ENCODE measurements at regions not wholly inside any gene's neighbourhood (a gene's known extent, or its start where the extent isn't known, plus 50 kb on each side); places are given as distances from the start of the nearest gene placed in this dataset.
"Not testable (repeated sequence)": the region's sequence is repeated elsewhere in the genome, so short reads cannot be mapped to it uniquely, and the experiment has no call there.

- H3K4me3 ChIP-seq = no peak overlapping the region
- no peaks in the 10 kb centered on the region for H3K27me3 ChIP-seq
- H3K9me3 ChIP-seq = no peaks in the 10 kb centered on the region
- H3K36me3 ChIP-seq = no peaks in the 10 kb centered on the region
- TF ChIP-seq POLR2AphosphoS5 (IDR thresholded peaks at IDR 0.05) = no peak
- no peak for TF ChIP-seq POLR2A (IDR thresholded peaks at IDR 0.05)
- TF ChIP-seq, protein P1, sequence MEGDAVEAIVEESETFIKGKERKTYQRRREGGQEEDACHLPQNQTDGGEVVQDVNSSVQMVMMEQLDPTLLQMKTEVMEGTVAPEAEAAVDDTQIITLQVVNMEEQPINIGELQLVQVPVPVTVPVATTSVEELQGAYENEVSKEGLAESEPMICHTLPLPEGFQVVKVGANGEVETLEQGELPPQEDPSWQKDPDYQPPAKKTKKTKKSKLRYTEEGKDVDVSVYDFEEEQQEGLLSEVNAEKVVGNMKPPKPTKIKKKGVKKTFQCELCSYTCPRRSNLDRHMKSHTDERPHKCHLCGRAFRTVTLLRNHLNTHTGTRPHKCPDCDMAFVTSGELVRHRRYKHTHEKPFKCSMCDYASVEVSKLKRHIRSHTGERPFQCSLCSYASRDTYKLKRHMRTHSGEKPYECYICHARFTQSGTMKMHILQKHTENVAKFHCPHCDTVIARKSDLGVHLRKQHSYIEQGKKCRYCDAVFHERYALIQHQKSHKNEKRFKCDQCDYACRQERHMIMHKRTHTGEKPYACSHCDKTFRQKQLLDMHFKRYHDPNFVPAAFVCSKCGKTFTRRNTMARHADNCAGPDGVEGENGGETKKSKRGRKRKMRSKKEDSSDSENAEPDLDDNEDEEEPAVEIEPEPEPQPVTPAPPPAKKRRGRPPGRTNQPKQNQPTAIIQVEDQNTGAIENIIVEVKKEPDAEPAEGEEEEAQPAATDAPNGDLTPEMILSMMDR (IDR thresholded peaks at IDR 0.05) = no peak
- no peak for TF ChIP-seq EP300 (IDR thresholded peaks at IDR 0.05)
- 13 to 50% methylated on average over 1 of the region's 1 CpG for WGBS, 2 donors (ENCODE audit: low coverage in 1 of 2)
- H3K27ac ChIP-seq = no peak overlapping the region
- ATAC-seq = no peak
- H3K4me1 ChIP-seq = no peaks in the 10 kb centered on the region
These were observed 1308.2 kb upstream of the NRXN1 start for GRCh38 chr2:52340171-52340570.

DNA sequence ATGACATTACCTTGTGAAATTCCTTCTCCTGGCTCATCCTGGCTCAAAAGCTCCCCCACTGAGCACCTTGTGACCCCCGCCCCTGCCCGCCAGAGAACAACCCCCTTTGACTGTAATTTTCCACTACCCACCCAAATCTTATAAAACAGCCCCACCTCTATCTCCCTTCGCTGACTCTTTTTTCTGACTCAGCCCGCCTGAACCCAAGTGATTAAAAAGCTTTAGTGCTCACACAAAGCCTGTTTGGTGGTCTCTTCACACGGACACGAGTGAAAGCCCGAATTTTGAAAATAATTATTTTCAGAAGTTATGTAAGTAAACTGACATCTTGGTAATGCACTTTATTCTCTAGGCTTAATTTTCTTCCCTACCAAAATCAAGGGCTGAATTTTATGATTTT lies 1305.9 kb upstream of the NRXN1 start:
- not testable (repeated sequence) for ATAC-seq, H3K9me3 ChIP-seq, H3K36me3 ChIP-seq, H3K27ac ChIP-seq, H3K4me3 ChIP-seq, H3K27me3 ChIP-seq, H3K4me1 ChIP-seq
- 74% methylated on average over 5 of the region's 7 CpGs; no CpG with 5 or more reads in 1 of the 2 donors for WGBS, 2 donors (ENCODE audit: low coverage in 1 of 2)

GRCh38 chr2:52336951-52337350 lies 1305.0 kb upstream of the NRXN1 start:
- Histone ChIP-seq H3K36me3 (no peaks in the 10 kb centered on the region), H3K4me1 (no peaks in the 10 kb centered on the region), H3K9me3 (no peaks in the 10 kb centered on the region), H3K27me3 (no peaks in the 10 kb centered on the region), H3K4me3 (no peak overlapping the region), H3K27ac (no peak overlapping the region)
- no peak for ATAC-seq
- WGBS, 2 donors (ENCODE audit: low coverage in 1 of 2) = 71 to 79% methylated on average over 1 to 2 of the region's 2 CpGs
- TF ChIP-seq EP300 (IDR thresholded peaks at IDR 0.05) (no peak), POLR2A (IDR thresholded peaks at IDR 0.05) (no peak), POLR2AphosphoS5 (IDR thresholded peaks at IDR 0.05) (no peak)
- TF ChIP-seq, protein P1 (IDR thresholded peaks at IDR 0.05) = no peak

GRCh38 chr2:52335727-52336126 lies 1303.8 kb upstream of the NRXN1 start:
- 60% methylated on average over 1 of the region's 1 CpG; no CpG with 5 or more reads in 1 of the 2 donors for WGBS, 2 donors (ENCODE audit: low coverage in 1 of 2)
- H3K4me3 ChIP-seq = no peak overlapping the region
- H3K4me1 ChIP-seq = no peaks in the 10 kb centered on the region
- TF ChIP-seq POLR2A (IDR thresholded peaks at IDR 0.05) (no peak), EP300 (IDR thresholded peaks at IDR 0.05) (no peak), POLR2AphosphoS5 (IDR thresholded peaks at IDR 0.05) (no peak)
- TF ChIP-seq, protein P1 (IDR thresholded peaks at IDR 0.05) = no peak
- no peak overlapping the region for H3K27ac ChIP-seq
- H3K9me3 ChIP-seq = no peaks in the 10 kb centered on the region
- H3K36me3 ChIP-seq = no peaks in the 10 kb centered on the region
- no peaks in the 10 kb centered on the region for H3K27me3 ChIP-seq
- no peak for ATAC-seq

- no peak overlapping the region for H3K4me3 ChIP-seq
These were observed 1302.3 kb upstream of the NRXN1 start for GRCh38 chr2:52334185-52334584.

DNA sequence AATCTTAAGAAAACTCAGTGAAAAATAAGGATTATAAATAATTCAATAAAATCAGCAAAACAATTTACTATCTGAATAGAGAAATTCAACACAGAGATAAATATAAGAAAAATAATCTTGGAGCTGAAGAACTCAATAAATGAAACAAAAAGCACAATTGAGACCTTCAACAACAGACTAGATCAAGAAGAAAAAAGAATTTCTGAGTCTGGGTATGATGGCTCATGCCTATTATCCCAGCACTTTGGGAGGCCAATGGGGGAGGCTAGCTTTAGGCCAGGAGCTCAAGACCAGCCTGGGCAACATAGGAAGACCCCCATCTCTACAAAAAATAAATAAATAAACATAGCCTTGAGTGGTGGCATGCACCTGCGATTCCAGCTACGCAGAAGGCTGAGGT lies 1295.7 kb upstream of the NRXN1 start:
- no peak overlapping the region for H3K4me3 ChIP-seq
- H3K27me3 ChIP-seq = no peaks in the 10 kb centered on the region
- H3K27ac ChIP-seq = no peak overlapping the region
- H3K36me3 ChIP-seq = no peaks in the 10 kb centered on the region
- no peak for ATAC-seq
- 94% methylated on average over 2 of the region's 2 CpGs; no CpG with 5 or more reads in 1 of the 2 donors for WGBS, 2 donors (ENCODE audit: low coverage in 1 of 2)
- H3K4me1 ChIP-seq = no peaks in the 10 kb centered on the region
- TF ChIP-seq POLR2AphosphoS5 (IDR thresholded peaks at IDR 0.05) (no peak), POLR2A (IDR thresholded peaks at IDR 0.05) (no peak), EP300 (IDR thresholded peaks at IDR 0.05) (no peak)
- TF ChIP-seq, protein P1 (IDR thresholded peaks at IDR 0.05) = no peak
- H3K9me3 ChIP-seq = peaks cover 0 to 24% (median 2%) of the 10 kb centered on the region in 3 donors

More at GRCh38 chr2:52334185-52334584, 1302.3 kb upstream of the NRXN1 start:
- Histone ChIP-seq H3K27ac (no peak overlapping the region), H3K9me3 (no peaks in the 10 kb centered on the region), H3K4me1 (no peaks in the 10 kb centered on the region), H3K36me3 (no peaks in the 10 kb centered on the region), H3K27me3 (no peaks in the 10 kb centered on the region)
- no peak for ATAC-seq
- 76% methylated on average over 4 of the region's 4 CpGs for WGBS, 2 donors (ENCODE audit: low coverage in 1 of 2)
- no peak for TF ChIP-seq EP300 (IDR thresholded peaks at IDR 0.05)
